ENCODE measurements at regions not wholly inside any gene's neighbourhood (a gene's known extent, or its start where the extent isn't known, plus 50 kb on each side); places are given as distances from the start of the nearest gene placed in this dataset.

GRCh38 chr18:8942909-8943545 is 159.5 kb upstream of the NDUFV2 start (continued):
- TF ChIP-seq GATA2 (CRISPR knock-in tag; IDR thresholded peaks at IDR 0.05) (0 out of 2 replicates have a peak, but pooled peaks have one; percentile 19), CTCFL (IDR thresholded peaks at IDR 0.05; ENCODE audit: borderline replicate concordance, insufficient read depth, low read depth, low read length, poor library complexity, severe bottlenecking) (no peak), IRF1 (CRISPR knock-in tag; IDR thresholded peaks at IDR 0.05; ENCODE audit: borderline replicate concordance) (0 out of 2 replicates have a peak, but pooled peaks have one; percentile 50), ZNF77 (CRISPR knock-in tag; IDR thresholded peaks at IDR 0.05) (no peak), ZC3H8 (IDR thresholded peaks at IDR 0.05) (no peak), ARID4B (CRISPR knock-in tag; IDR thresholded peaks at IDR 0.05) (no peak), ZNF707 (CRISPR knock-in tag; conservative IDR thresholded peaks at IDR 0.05) (no peak), KAT7 (CRISPR knock-in tag; IDR thresholded peaks at IDR 0.05; ENCODE audit: borderline replicate concordance) (no peak), NELFE (IDR thresholded peaks at IDR 0.05; ENCODE audit: insufficient read depth, insufficient read length) (no peak), ZNF398 (CRISPR knock-in tag; IDR thresholded peaks at IDR 0.05) (no peak), PURB (CRISPR knock-in tag; IDR thresholded peaks at IDR 0.05; ENCODE audit: low read depth) (no peak), CAMTA2 (CRISPR knock-in tag; conservative IDR thresholded peaks at IDR 0.05) (no peak), ZNF444 (CRISPR knock-in tag; IDR thresholded peaks at IDR 0.05) (no peak), ETV5 (CRISPR knock-in tag; IDR thresholded peaks at IDR 0.05; ENCODE audit: low read depth) (0 out of 2 replicates have a peak, but pooled peaks have one; percentile 40), MCM3 (IDR thresholded peaks at IDR 0.05) (no peak), ZNF121 (CRISPR knock-in tag; conservative IDR thresholded peaks at IDR 0.05) (no peak), MTA3 (IDR thresholded peaks at IDR 0.05; ENCODE audit: borderline replicate concordance) (no peak), ZNF282 (CRISPR knock-in tag; IDR thresholded peaks at IDR 0.05) (no peak), CBFA2T3 (IDR thresholded peaks at IDR 0.05) (no peak), HMG20A (CRISPR knock-in tag; conservative IDR thresholded peaks at IDR 0.05) (no peak)

All from K562 (cell line).